K562 (cell line): ENCODE measurements at regions not wholly inside any gene's neighbourhood (a gene's known extent, or its start where the extent isn't known, plus 50 kb on each side); places are given as distances from the start of the nearest gene placed in this dataset.

ENCODE experiments used
- ATAC-seq: fragments of 200-7000 bp; cut with Tn5 transposase; 3 replicates; pipeline ENCODE4 v1.9.1; 2020; ENCODE audit warnings: moderate library complexity
- BruUV-seq: library from RNA; stranded (reverse); fragments of 400-500 nt; replicated peaks from 2 replicates; lab custom pipeline; 2021; lab: Mats Ljungman, UMichigan
- CTCF ChIA-PET: fragments of 300-600 bp; formaldehyde crosslinking; extraction: SDS; loops from one replicate; lab custom pipeline; 2021; ENCODE audit warnings: low intra/inter-chr PET ratio; lab: Yijun Ruan, JAX
- POLR2A ChIA-PET: fragments of 300-600, 350-650 bp; sonication (Branson Sonifier 250); formaldehyde crosslinking; extraction: SDS; loops from one replicate; lab custom pipeline; 2021; ENCODE audit warnings: antibody characterized with exemption, inconsistent platforms; lab: Yijun Ruan, JAX
- DNase-seq, 4 experiments: peaks; one replicate each; pipeline versions ENCODE4 v3.0.0 to v3.0.0-alpha.2; 2011 to 2018; ENCODE audit warnings: low spot score in 3 of 4, mixed read lengths in 3 of 4; ENCODE audit errors: extremely low read depth in 1 of 4
- FAIRE-seq: peaks from 2 replicates; lab custom pipeline; 2011; peaks lifted over from hg19 to GRCh38; lab: Jason Lieb, UNC
- H2AFZ ChIP-seq: 2 replicates; pipeline ENCODE4 v1.6.0; 2011; ENCODE audit warnings: low read depth, low read length, control low read depth, inconsistent platforms
- H3K27ac ChIP-seq: fragments of 200-600 bp; 3 replicates; pipeline ENCODE4 v1.8.0; 2011; ENCODE audit warnings: low read depth, mild to moderate bottlenecking, control low read depth, inconsistent platforms, low read length, moderate library complexity, mixed read lengths; ENCODE audit errors: extremely low read depth
- H3K27me3 ChIP-seq, 2 experiments: fragments of 300-600 bp in 1 of 2; 2 replicates in 1 of 2; 3 replicates in 1 of 2; pipeline versions ENCODE4 v1.6.0 to v1.8.0; 2011; ENCODE audit warnings: inconsistent platforms in 2 of 2, low read length in 2 of 2, mild to moderate bottlenecking in 1 of 2, mixed read lengths in 1 of 2, moderate library complexity in 1 of 2; ENCODE audit not compliant: control insufficient read depth in 2 of 2, insufficient read depth in 2 of 2
- H3K36me3 ChIP-seq: fragments of 300-600 bp; 3 replicates; pipeline ENCODE4 v1.8.0; 2011; ENCODE audit warnings: mild to moderate bottlenecking, low read length, inconsistent platforms; ENCODE audit not compliant: control insufficient read depth, insufficient read depth
- H3K4me1 ChIP-seq, 2 experiments: fragments of 200-600 bp in 1 of 2; replicated peaks in 1 of 2; 2 replicates in 1 of 2; 3 replicates in 1 of 2; pipeline versions ENCODE4 v1.5.1 to v1.8.0; 2011; ENCODE audit warnings: inconsistent platforms in 2 of 2, low read length in 2 of 2, mild to moderate bottlenecking in 1 of 2, mixed read lengths in 1 of 2, moderate library complexity in 1 of 2; ENCODE audit not compliant: control insufficient read depth in 2 of 2, insufficient read depth in 2 of 2
- H3K4me2 ChIP-seq: 2 replicates; pipeline ENCODE4 v1.6.1; 2011; ENCODE audit warnings: low read length, control low read depth, inconsistent platforms, mixed read lengths; ENCODE audit not compliant: insufficient read depth
- H3K4me3 ChIP-seq: fragments of 200-600 bp; sonication (generic), shearing (Covaris generic); 2 replicates; pipeline ENCODE4 v1.5.1; 2016; ENCODE audit warnings: control low read depth, inconsistent platforms
- H3K79me2 ChIP-seq: fragments of 200-600 bp; 3 replicates; pipeline ENCODE4 v1.8.0; 2011; ENCODE audit warnings: low read length, inconsistent platforms; ENCODE audit not compliant: control insufficient read depth, insufficient read depth
- H3K9ac ChIP-seq, 2 experiments: 2 replicates each; pipeline versions ENCODE4 v1.6.0 to v1.6.1; 2011; ENCODE audit warnings: low read depth in 2 of 2, low read length in 2 of 2, control low read depth in 1 of 2, inconsistent platforms in 1 of 2, mild to moderate bottlenecking in 1 of 2, mixed read lengths in 1 of 2; ENCODE audit not compliant: insufficient read depth in 1 of 2
- H3K9me1 ChIP-seq: one replicate; pipeline ENCODE4 v1.6.0; 2011; ENCODE audit warnings: inconsistent platforms, mild to moderate bottlenecking, low read length, moderate library complexity; ENCODE audit not compliant: control insufficient read depth, insufficient read depth
- H3K9me3 ChIP-seq: replicated peaks from 2 replicates; pipeline ENCODE4 v1.5.1; 2011; ENCODE audit warnings: low read depth, low read length, inconsistent platforms; ENCODE audit not compliant: control insufficient read depth, insufficient read depth
- H4K20me1 ChIP-seq: replicated peaks from 2 replicates; pipeline ENCODE4 v1.6.1; 2011; ENCODE audit warnings: low read length, inconsistent platforms, mixed read lengths; ENCODE audit not compliant: control insufficient read depth, insufficient read depth
- ARNT ChIP-seq, 2 experiments: fragments of 450-650 bp; IDR thresholded peaks; 2 replicates each; pipeline ENCODE4 v1.6.1; 2016; ENCODE audit warnings: mild to moderate bottlenecking in 1 of 2
- CREBBP ChIP-seq: IDR thresholded peaks from one replicate; pipeline ENCODE4 v1.6.1; 2012; ENCODE audit warnings: low read depth, mild to moderate bottlenecking, control low read depth, inconsistent platforms, low read length
- DDX20 ChIP-seq: fragments of 450-650 bp; IDR thresholded peaks from 2 replicates; pipeline ENCODE4 v1.6.1; 2016; ENCODE audit warnings: missing genetic modification characterization, low read depth, mild to moderate bottlenecking, missing compliant biosample characterization, moderate library complexity
- EP300 ChIP-seq: IDR thresholded peaks from 2 replicates; pipeline ENCODE4 v1.6.1; 2012; ENCODE audit warnings: low read length, improper control_type of control experiment
- ESRRA ChIP-seq: fragments of 450-650 bp; IDR thresholded peaks from 2 replicates; pipeline ENCODE4 v1.6.1; 2014; ENCODE audit warnings: low read depth, mild to moderate bottlenecking, moderate library complexity, borderline replicate concordance
- HBP1 ChIP-seq: fragments of 450-650 bp; formaldehyde crosslinking; IDR thresholded peaks from 2 replicates; pipeline ENCODE4 v1.4.0; 2022; ENCODE audit warnings: missing genetic modification characterization
- JUN ChIP-seq, 2 experiments: sonication (generic) in 1 of 2; formaldehyde crosslinking in 1 of 2; IDR thresholded peaks; 2 replicates each; pipeline versions ENCODE4 v1.6.1 to v1.8.0; 2012 to 2022; ENCODE audit warnings: borderline replicate concordance in 2 of 2, mild to moderate bottlenecking in 2 of 2, improper control_type of control experiment in 1 of 2, low read depth in 1 of 2, low read length in 1 of 2, missing genetic modification reagents in 1 of 2
- MIER1 ChIP-seq: fragments of 450-650 bp; IDR thresholded peaks from 2 replicates; pipeline ENCODE4 v1.6.1; 2016; ENCODE audit warnings: antibody characterized with exemption, mild to moderate bottlenecking, low read depth
- PHB2 ChIP-seq: fragments of 450-650 bp; IDR thresholded peaks from 2 replicates; pipeline ENCODE4 v1.6.1; 2017; ENCODE audit warnings: low read depth
- POLR2B ChIP-seq: fragments of 450-650 bp; IDR thresholded peaks from 2 replicates; pipeline ENCODE4 v1.6.1; 2018; ENCODE audit warnings: low read depth; ENCODE audit not compliant: partially characterized antibody
- RBM17 ChIP-seq: fragments of 200-400 bp; formaldehyde crosslinking; IDR thresholded peaks from 2 replicates; pipeline ENCODE4 v1.6.1; 2017; ENCODE audit warnings: low read depth, mild to moderate bottlenecking, low read length, borderline replicate concordance
- TCF7L2 ChIP-seq: fragments of 150-350 bp; IDR thresholded peaks from 2 replicates; pipeline ENCODE4 v1.6.1; 2016; ENCODE audit warnings: low read depth, mild to moderate bottlenecking, low read length, moderate library complexity
- TEAD1 ChIP-seq, 2 experiments: fragments of 450-650 bp in 1 of 2; sonication (generic) in 1 of 2; formaldehyde crosslinking; IDR thresholded peaks; 2 replicates each; pipeline versions ENCODE4 v1.4.0 to v1.8.0; 2020 to 2022; ENCODE audit warnings: mild to moderate bottlenecking in 2 of 2, missing genetic modification reagents in 1 of 2
- TEAD2 ChIP-seq: fragments of 450-650 bp; IDR thresholded peaks from 2 replicates; pipeline ENCODE4 v1.6.1; 2016; ENCODE audit warnings: missing genetic modification characterization, control low read depth, missing compliant biosample characterization
- TFE3 ChIP-seq: fragments of 450-650 bp; formaldehyde crosslinking; IDR thresholded peaks from 2 replicates; pipeline ENCODE4 v1.4.0; 2020; ENCODE audit warnings: mild to moderate bottlenecking, mixed read lengths
- ZFPM2 ChIP-seq: fragments of 250-450 bp; sonication (Bioruptor Pico); IDR thresholded peaks from 2 replicates; pipeline ENCODE4 v1.5.1; 2022; ENCODE audit warnings: mild to moderate bottlenecking
- ZNF174 ChIP-seq: fragments of 250-450 bp; sonication (Bioruptor Pico); IDR thresholded peaks from 2 replicates; pipeline ENCODE4 v1.4.0; 2020; ENCODE audit warnings: mild to moderate bottlenecking
- ZNF24 ChIP-seq: fragments of 450-650 bp; IDR thresholded peaks from 2 replicates; pipeline ENCODE4 v1.6.1; 2016
- WGBS: fragments of 100-300 bp; shearing (Covaris generic); methylation state at CpG from one replicate; pipeline ENCODE4 v1.1.6; 2016; ENCODE audit warnings: low coverage, mixed read lengths; ENCODE audit not compliant: insufficient coverage; ENCODE audit errors: missing lambda C conversion rate; 5-methylcytosine and 5-hydroxymethylcytosine counted together
- in situ Hi-C: fragments of 300-500 bp; cut with MboI; formaldehyde crosslinking; loops from 4 replicates; pipeline ENCODE4 v1.15.0; 2018; ENCODE audit warnings: inconsistent platforms, mixed read lengths
- intact Hi-C: fragments of 100-400 bp; cut with micrococcal nuclease; formaldehyde crosslinking; loops from 2 replicates; pipeline ENCODE4 v1.14.2; 2022
- TF ChIP-seq, protein P1 (sequence below): fragments of 250-450 bp; sonication (Bioruptor Pico); IDR thresholded peaks from 2 replicates; pipeline ENCODE4 v1.8.0; 2021; ENCODE audit warnings: borderline replicate concordance, mild to moderate bottlenecking, moderate library complexity; ENCODE audit not compliant: poor library complexity, severe bottlenecking

- TF ChIP-seq POLR2B (no peak), DDX20 (tag) (no peak), TFE3 (no peak), ZFPM2 (CRISPR knock-in tag) (no peak), MIER1 (no peak), ESRRA (no peak), PHB2 (no peak), TCF7L2 (no peak), ARNT (IDR thresholded peaks at IDR 0.05) (no peak), ZNF24 (no peak), EP300 (no peak), HBP1 (CRISPR knock-in tag) (no peak), RBM17 (no peak), ZNF174 (CRISPR knock-in tag) (no peak), TEAD2 (tag) (no peak), JUN (IDR thresholded peaks at IDR 0.05; ENCODE audit: borderline replicate concordance, low read depth, low read length) (no peak), JUN (CRISPR knock-in tag; IDR thresholded peaks at IDR 0.05; ENCODE audit: borderline replicate concordance) (no peak), TEAD1 (CRISPR knock-in tag; IDR thresholded peaks at IDR 0.05) (no peak), CREBBP (no peak)
- TF ChIP-seq, protein P1, sequence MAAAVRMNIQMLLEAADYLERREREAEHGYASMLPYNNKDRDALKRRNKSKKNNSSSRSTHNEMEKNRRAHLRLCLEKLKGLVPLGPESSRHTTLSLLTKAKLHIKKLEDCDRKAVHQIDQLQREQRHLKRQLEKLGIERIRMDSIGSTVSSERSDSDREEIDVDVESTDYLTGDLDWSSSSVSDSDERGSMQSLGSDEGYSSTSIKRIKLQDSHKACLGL (CRISPR knock-in tag): no peak
- TF ChIP-seq, all 486 proteins: peak for 0
- H2AFZ ChIP-seq: no peak overlapping the region
- BruUV-seq: no TSS peak
- ChIA-PET POLR2A (no interaction called here), CTCF (no interaction called here)
- ATAC-seq: no peak
- H3K36me3 ChIP-seq: no peaks in the 10 kb centered on the region
- H3K27ac ChIP-seq: no peak overlapping the region
- no peaks in the 10 kb centered on the region for H3K9me3 ChIP-seq
- no peak overlapping the region for H3K4me3 ChIP-seq
- DNase-seq: no peak
- in situ Hi-C loops (no loop called here), intact Hi-C loops (no loop called here)
- WGBS: 8% methylated on average over 1 of the region's 1 CpG
- no peak overlapping the region for H3K9ac ChIP-seq
- H4K20me1 ChIP-seq: no peaks in the 10 kb centered on the region
- no peak overlapping the region for H3K4me2 ChIP-seq
- FAIRE-seq: no peak
- H3K9me1 ChIP-seq: no peaks in the 10 kb centered on the region
- no peaks in the 10 kb centered on the region for H3K27me3 ChIP-seq
- H3K4me1 ChIP-seq: no peaks in the 10 kb centered on the region
- H3K79me2 ChIP-seq: no peaks in the 10 kb centered on the region
Measured at GRCh38 chr3:8363200-8363599, 138.4 kb upstream of the LMCD1 start.
